H9 (cell line): ENCODE measurements at regions not wholly inside any gene's neighbourhood (a gene's known extent, or its start where the extent isn't known, plus 50 kb on each side); places are given as distances from the start of the nearest gene placed in this dataset.

Source experiments
- DNase-seq: peaks from one replicate; pipeline ENCODE4 v3.0.0-alpha.2; 2017
- H2AFZ ChIP-seq: one replicate; pipeline ENCODE4 v1.6.1; 2013; ENCODE audit warnings: mild to moderate bottlenecking, low read length, control low read depth, moderate library complexity
- H2AK5ac ChIP-seq: 2 replicates; pipeline ENCODE4 v1.6.1; 2013; ENCODE audit warnings: low read length, control low read depth, mixed read lengths; ENCODE audit not compliant: insufficient read length
- H2BK120ac ChIP-seq: one replicate; pipeline ENCODE4 v1.6.1; 2013; ENCODE audit warnings: low read depth, mild to moderate bottlenecking, low read length, control low read depth, inconsistent platforms; ENCODE audit not compliant: poor library complexity, severe bottlenecking
- H2BK12ac ChIP-seq: 2 replicates; pipeline ENCODE4 v1.6.1; 2013; ENCODE audit warnings: low read length, control low read depth, mixed read lengths, low read depth; ENCODE audit not compliant: insufficient read length
- H2BK15ac ChIP-seq: 2 replicates; pipeline ENCODE4 v1.6.1; 2013; ENCODE audit warnings: low read depth, low read length, control low read depth
- H2BK20ac ChIP-seq: one replicate; pipeline ENCODE4 v1.6.1; 2013; ENCODE audit warnings: low read depth, mild to moderate bottlenecking, low read length, control low read depth, inconsistent platforms; ENCODE audit not compliant: poor library complexity, severe bottlenecking
- H2BK5ac ChIP-seq: 2 replicates; pipeline ENCODE4 v1.6.1; 2013; ENCODE audit warnings: low read length, control low read depth, mixed read lengths; ENCODE audit not compliant: insufficient read length
- H3K14ac ChIP-seq: 2 replicates; pipeline ENCODE4 v1.6.1; 2013; ENCODE audit warnings: low read length, control low read depth; ENCODE audit not compliant: insufficient read depth
- H3K18ac ChIP-seq: 2 replicates; pipeline ENCODE4 v1.6.1; 2013; ENCODE audit warnings: low read depth, mild to moderate bottlenecking, mixed read lengths, low read length, control low read depth; ENCODE audit not compliant: insufficient read length
- H3K23ac ChIP-seq: 2 replicates; pipeline ENCODE4 v1.6.1; 2013; ENCODE audit warnings: low read length, control low read depth, mixed read lengths, low read depth; ENCODE audit not compliant: insufficient read length
- H3K23me2 ChIP-seq: 2 replicates; pipeline ENCODE4 v1.6.1; 2013; ENCODE audit warnings: low read depth, mild to moderate bottlenecking, mixed read lengths, low read length, control low read depth; ENCODE audit not compliant: insufficient read length, poor library complexity, severe bottlenecking
- H3K27ac ChIP-seq: 2 replicates; pipeline ENCODE4 v1.5.1; 2013; ENCODE audit warnings: low read length, control low read depth, mixed read lengths, low read depth; ENCODE audit not compliant: insufficient read length
- H3K27me3 ChIP-seq: 2 replicates; pipeline ENCODE4 v1.6.1; 2013; ENCODE audit warnings: low read length, control low read depth, inconsistent platforms; ENCODE audit not compliant: insufficient read depth
- H3K4ac ChIP-seq: 2 replicates; pipeline ENCODE4 v1.6.1; 2013; ENCODE audit warnings: low read depth, mild to moderate bottlenecking, control low read depth, inconsistent platforms, low read length, moderate library complexity
- H3K4me1 ChIP-seq: 2 replicates; pipeline ENCODE4 v1.6.1; 2013; ENCODE audit warnings: low read length, control low read depth, inconsistent platforms; ENCODE audit not compliant: insufficient read depth
- H3K4me2 ChIP-seq: 2 replicates; pipeline ENCODE4 v1.6.1; 2013; ENCODE audit warnings: low read length, control low read depth, mixed read lengths; ENCODE audit not compliant: insufficient read length, insufficient read depth
- H3K56ac ChIP-seq: 2 replicates; pipeline ENCODE4 v1.6.1; 2013; ENCODE audit warnings: low read depth, mild to moderate bottlenecking, mixed read lengths, low read length, control low read depth; ENCODE audit not compliant: insufficient read length
- H3K79me1 ChIP-seq: 2 replicates; pipeline ENCODE4 v1.6.1; 2013; ENCODE audit warnings: low read depth, mild to moderate bottlenecking, moderate library complexity, low read length, control low read depth, inconsistent platforms; ENCODE audit not compliant: insufficient read depth, poor library complexity, severe bottlenecking
- H3K79me2 ChIP-seq: 2 replicates; pipeline ENCODE4 v1.6.1; 2013; ENCODE audit warnings: low read length, control low read depth, inconsistent platforms; ENCODE audit not compliant: insufficient read depth
- H3K9ac ChIP-seq: 2 replicates; pipeline ENCODE4 v1.6.1; 2013; ENCODE audit warnings: low read length, control low read depth, mixed read lengths; ENCODE audit not compliant: insufficient read length; ENCODE audit errors: extremely low read depth
- H3K9me3 ChIP-seq: one replicate; pipeline ENCODE4 v1.6.1; 2013; ENCODE audit warnings: low read depth, low read length, inconsistent platforms; ENCODE audit not compliant: control insufficient read depth
- H3T11ph ChIP-seq: one replicate; pipeline ENCODE4 v1.6.1; 2013; ENCODE audit warnings: mild to moderate bottlenecking, low read length, control low read depth, inconsistent platforms
- H4K20me1 ChIP-seq: one replicate; pipeline ENCODE4 v1.6.1; 2013; ENCODE audit not compliant: control insufficient read depth, insufficient read length, insufficient read depth
- H4K5ac ChIP-seq: 2 replicates; pipeline ENCODE4 v1.6.1; 2013; ENCODE audit warnings: low read depth, mild to moderate bottlenecking, mixed read lengths, low read length, control low read depth; ENCODE audit not compliant: insufficient read length
- H4K8ac ChIP-seq: replicated peaks from 2 replicates; pipeline ENCODE4 v1.6.1; 2013; ENCODE audit warnings: low read length, control low read depth, mixed read lengths, low read depth; ENCODE audit not compliant: insufficient read length
- H4K91ac ChIP-seq: 2 replicates; pipeline ENCODE4 v1.6.1; 2013; ENCODE audit warnings: low read depth, mild to moderate bottlenecking, moderate library complexity, mixed read lengths, low read length, control low read depth; ENCODE audit not compliant: insufficient read length
- H3K27ac Mint-ChIP-seq, 3 experiments: 2 replicates in 2 of 3; 3 replicates in 1 of 3; pipeline ENCODE4 v1.8.0; 2020 to 2021; ENCODE audit warnings: mixed read lengths in 3 of 3, mild to moderate bottlenecking in 1 of 3, moderate library complexity in 1 of 3
- H3K27me3 Mint-ChIP-seq: 2 replicates; pipeline ENCODE4 v1.8.0; 2021; ENCODE audit warnings: low read depth, mild to moderate bottlenecking, moderate library complexity, mixed read lengths
- H3K36me3 Mint-ChIP-seq, 3 experiments: 2 replicates in 2 of 3; 3 replicates in 1 of 3; pipeline ENCODE4 v1.8.0; 2020 to 2021; ENCODE audit warnings: low read depth in 3 of 3, mixed read lengths in 3 of 3; ENCODE audit not compliant: insufficient read depth in 1 of 3
- H3K4me1 Mint-ChIP-seq, 2 experiments: 2 replicates each; pipeline ENCODE4 v1.8.0; 2020; ENCODE audit warnings: mixed read lengths in 2 of 2
- H3K4me3 Mint-ChIP-seq, 2 experiments: 2 replicates in 1 of 2; 3 replicates in 1 of 2; pipeline ENCODE4 v1.8.0; 2020 to 2021; ENCODE audit warnings: mild to moderate bottlenecking in 2 of 2, mixed read lengths in 2 of 2, moderate library complexity in 1 of 2
- H3K9me3 Mint-ChIP-seq, 2 experiments: 2 replicates in 1 of 2; 3 replicates in 1 of 2; pipeline ENCODE4 v1.8.0; 2020; ENCODE audit warnings: mild to moderate bottlenecking in 2 of 2, mixed read lengths in 2 of 2, moderate library complexity in 1 of 2
- CTCF ChIP-seq: fragments of 200-600 bp; sonication (generic); conservative IDR thresholded peaks from 3 replicates; pipeline ENCODE4 v1.8.0; 2021; ENCODE audit warnings: antibody characterized with exemption, mild to moderate bottlenecking
- WGBS: extraction: QIAGEN DNeasy Blood & Tissue Kit; methylation state at CpG from one replicate; pipeline ENCODE4 v1.1.7; 2013; ENCODE audit warnings: missing lambda C conversion rate, low lambda C conversion rate, mixed read lengths; ENCODE audit not compliant: insufficient read length; ENCODE audit errors: extremely low coverage; 5-methylcytosine and 5-hydroxymethylcytosine counted together

- Histone ChIP-seq H2AFZ (no peak overlapping the region), H3T11ph (no peak overlapping the region), H3K14ac (no peak overlapping the region), H2BK5ac (no peak overlapping the region), H4K91ac (no peak overlapping the region), H3K9me3 (no peaks in the 10 kb centered on the region), H3K79me2 (no peaks in the 10 kb centered on the region), H3K23ac (no peak overlapping the region), H3K9ac (no peak overlapping the region), H4K8ac (no peak overlapping the region), H3K4me1 (no peaks in the 10 kb centered on the region), H2AK5ac (no peak overlapping the region), H2BK120ac (no peak overlapping the region), H3K18ac (no peak overlapping the region), H2BK20ac (no peak overlapping the region), H3K4me2 (no peak overlapping the region), H4K20me1 (no peaks in the 10 kb centered on the region), H4K5ac (no peak overlapping the region), H3K79me1 (no peaks in the 10 kb centered on the region), H3K4ac (no peak overlapping the region), H3K23me2 (no peaks in the 10 kb centered on the region), H2BK12ac (no peak overlapping the region), H3K27me3 (no peaks in the 10 kb centered on the region), H3K27ac (no peak overlapping the region), H2BK15ac (no peak overlapping the region), H3K56ac (no peak overlapping the region)
- Mint-ChIP-seq H3K4me3 (no peak overlapping the region), H3K27me3 (no peaks in the 10 kb centered on the region), H3K9me3 (peaks cover 0 to 4% of the 10 kb centered on the region in 2 experiments; a peak in 3 of 5 replicates), H3K4me1 (peaks cover 0 to 4% of the 10 kb centered on the region in 2 experiments; a peak in 1 of 4 replicates), H3K36me3 (peaks cover 0 to 4% (median 0%) of the 10 kb centered on the region in 3 experiments; a peak in 1 of 7 replicates), H3K27ac (no peak overlapping the region)
- WGBS = no CpG with 5 or more reads among the region's 1 CpG
- DNase-seq = no peak
- no peak for TF ChIP-seq CTCF
Measured at GRCh38 chr3:82141592-82141991, 380.1 kb upstream of the GBE1 start.
